ENCODE measurements at regions not wholly inside any gene's neighbourhood (a gene's known extent, or its start where the extent isn't known, plus 50 kb on each side); places are given as distances from the start of the nearest gene placed in this dataset.
"Not testable (repeated sequence)": the region's sequence is repeated elsewhere in the genome, so short reads cannot be mapped to it uniquely, and the experiment has no call there.

GRCh38 chr21:18840239-18840638 is 436.7 kb upstream of the TMPRSS15 start:
- H3K27ac ChIP-seq (ENCODE audit: low read length), result no peak overlapping the region
- ATAC-seq (no peak), DNase-seq (ENCODE audit: low read depth, low spot score) (no peak)
- in situ Hi-C loops (cut with HindIII; ENCODE audit: low pct_unique_long_range_greater_than_20kb, low sequenced_read_pairs) (no loop called here), intact Hi-C loops (cut with micrococcal nuclease; ENCODE audit: unreplicated experiment) (no loop called here)
- H3K36me3 ChIP-seq (ENCODE audit: control insufficient read depth, insufficient read depth, low read length), result no peaks in the 10 kb centered on the region
- H3K4me1 ChIP-seq (ENCODE audit: control insufficient read depth, insufficient read depth, low read length), result no peaks in the 10 kb centered on the region
- TF ChIP-seq, protein P1, sequence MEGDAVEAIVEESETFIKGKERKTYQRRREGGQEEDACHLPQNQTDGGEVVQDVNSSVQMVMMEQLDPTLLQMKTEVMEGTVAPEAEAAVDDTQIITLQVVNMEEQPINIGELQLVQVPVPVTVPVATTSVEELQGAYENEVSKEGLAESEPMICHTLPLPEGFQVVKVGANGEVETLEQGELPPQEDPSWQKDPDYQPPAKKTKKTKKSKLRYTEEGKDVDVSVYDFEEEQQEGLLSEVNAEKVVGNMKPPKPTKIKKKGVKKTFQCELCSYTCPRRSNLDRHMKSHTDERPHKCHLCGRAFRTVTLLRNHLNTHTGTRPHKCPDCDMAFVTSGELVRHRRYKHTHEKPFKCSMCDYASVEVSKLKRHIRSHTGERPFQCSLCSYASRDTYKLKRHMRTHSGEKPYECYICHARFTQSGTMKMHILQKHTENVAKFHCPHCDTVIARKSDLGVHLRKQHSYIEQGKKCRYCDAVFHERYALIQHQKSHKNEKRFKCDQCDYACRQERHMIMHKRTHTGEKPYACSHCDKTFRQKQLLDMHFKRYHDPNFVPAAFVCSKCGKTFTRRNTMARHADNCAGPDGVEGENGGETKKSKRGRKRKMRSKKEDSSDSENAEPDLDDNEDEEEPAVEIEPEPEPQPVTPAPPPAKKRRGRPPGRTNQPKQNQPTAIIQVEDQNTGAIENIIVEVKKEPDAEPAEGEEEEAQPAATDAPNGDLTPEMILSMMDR (IDR thresholded peaks at IDR 0.05), result peak; percentile 36
- no peak for TF ChIP-seq POLR2AphosphoS5 (IDR thresholded peaks at IDR 0.05; ENCODE audit: low read depth, low read length)
- H3K27me3 ChIP-seq (ENCODE audit: control insufficient read depth, insufficient read depth, low read length), result no peaks in the 10 kb centered on the region
- no peaks in the 10 kb centered on the region for H3K9me3 ChIP-seq (ENCODE audit: control insufficient read depth, insufficient read depth, low read depth, low read length)
- ChIA-PET POLR2A (no interaction called here), CTCF (no interaction called here)
- no TSS peak for BruUV-seq (replicated peaks)
- no peak overlapping the region for H3K4me3 ChIP-seq (ENCODE audit: low read depth in 2 of 2, low read length in 2 of 2)

- H3K4me3 ChIP-seq (ENCODE audit: low read depth in 2 of 2, low read length in 2 of 2); H3K9me3 ChIP-seq (ENCODE audit: control insufficient read depth, insufficient read depth, low read depth, low read length); H3K27ac ChIP-seq (ENCODE audit: low read length); DNase-seq (ENCODE audit: low read depth, low spot score); H3K36me3 ChIP-seq (ENCODE audit: control insufficient read depth, insufficient read depth, low read length); CTCF ChIA-PET; H3K4me1 ChIP-seq (ENCODE audit: control insufficient read depth, insufficient read depth, low read length); H3K27me3 ChIP-seq (ENCODE audit: control insufficient read depth, insufficient read depth, low read length); in situ Hi-C loops (cut with HindIII; ENCODE audit: low pct_unique_long_range_greater_than_20kb, low sequenced_read_pairs); POLR2A ChIA-PET; ATAC-seq; intact Hi-C loops (cut with micrococcal nuclease; ENCODE audit: unreplicated experiment): not testable (repeated sequence)
- TSS peak; percentile 100 for BruUV-seq (replicated peaks)
Measured at GRCh38 chr21:18857606-18858005, 454.0 kb upstream of the TMPRSS15 start.

GRCh38 chr21:18869104-18869503 is 465.5 kb upstream of the TMPRSS15 start:
- DNase-seq (ENCODE audit: low read depth, low spot score), result no peak
- BruUV-seq (replicated peaks), result no TSS peak
- in situ Hi-C loops (cut with HindIII; ENCODE audit: low pct_unique_long_range_greater_than_20kb, low sequenced_read_pairs) (no loop called here), intact Hi-C loops (cut with micrococcal nuclease; ENCODE audit: unreplicated experiment) (no loop called here)
- Histone ChIP-seq H3K27ac (ENCODE audit: low read length) (no peak overlapping the region), H3K4me1 (ENCODE audit: control insufficient read depth, insufficient read depth, low read length) (no peaks in the 10 kb centered on the region), H3K4me3 (ENCODE audit: low read depth in 2 of 2, low read length in 2 of 2) (no peak overlapping the region), H3K36me3 (ENCODE audit: control insufficient read depth, insufficient read depth, low read length) (no peaks in the 10 kb centered on the region), H3K9me3 (ENCODE audit: control insufficient read depth, insufficient read depth, low read depth, low read length) (no peaks in the 10 kb centered on the region), H3K27me3 (ENCODE audit: control insufficient read depth, insufficient read depth, low read length) (no peaks in the 10 kb centered on the region)
- TF ChIP-seq, protein P1 (IDR thresholded peaks at IDR 0.05), result no peak
- TF ChIP-seq POLR2AphosphoS5 (IDR thresholded peaks at IDR 0.05; ENCODE audit: low read depth, low read length) (no peak), SIN3A (IDR thresholded peaks at IDR 0.05; ENCODE audit: borderline replicate concordance, insufficient read depth, low read depth, low read length) (no peak), TCF7L2 (IDR thresholded peaks at IDR 0.05; ENCODE audit: low read depth, low read length) (no peak)
- TF ChIP-seq, protein P2, sequence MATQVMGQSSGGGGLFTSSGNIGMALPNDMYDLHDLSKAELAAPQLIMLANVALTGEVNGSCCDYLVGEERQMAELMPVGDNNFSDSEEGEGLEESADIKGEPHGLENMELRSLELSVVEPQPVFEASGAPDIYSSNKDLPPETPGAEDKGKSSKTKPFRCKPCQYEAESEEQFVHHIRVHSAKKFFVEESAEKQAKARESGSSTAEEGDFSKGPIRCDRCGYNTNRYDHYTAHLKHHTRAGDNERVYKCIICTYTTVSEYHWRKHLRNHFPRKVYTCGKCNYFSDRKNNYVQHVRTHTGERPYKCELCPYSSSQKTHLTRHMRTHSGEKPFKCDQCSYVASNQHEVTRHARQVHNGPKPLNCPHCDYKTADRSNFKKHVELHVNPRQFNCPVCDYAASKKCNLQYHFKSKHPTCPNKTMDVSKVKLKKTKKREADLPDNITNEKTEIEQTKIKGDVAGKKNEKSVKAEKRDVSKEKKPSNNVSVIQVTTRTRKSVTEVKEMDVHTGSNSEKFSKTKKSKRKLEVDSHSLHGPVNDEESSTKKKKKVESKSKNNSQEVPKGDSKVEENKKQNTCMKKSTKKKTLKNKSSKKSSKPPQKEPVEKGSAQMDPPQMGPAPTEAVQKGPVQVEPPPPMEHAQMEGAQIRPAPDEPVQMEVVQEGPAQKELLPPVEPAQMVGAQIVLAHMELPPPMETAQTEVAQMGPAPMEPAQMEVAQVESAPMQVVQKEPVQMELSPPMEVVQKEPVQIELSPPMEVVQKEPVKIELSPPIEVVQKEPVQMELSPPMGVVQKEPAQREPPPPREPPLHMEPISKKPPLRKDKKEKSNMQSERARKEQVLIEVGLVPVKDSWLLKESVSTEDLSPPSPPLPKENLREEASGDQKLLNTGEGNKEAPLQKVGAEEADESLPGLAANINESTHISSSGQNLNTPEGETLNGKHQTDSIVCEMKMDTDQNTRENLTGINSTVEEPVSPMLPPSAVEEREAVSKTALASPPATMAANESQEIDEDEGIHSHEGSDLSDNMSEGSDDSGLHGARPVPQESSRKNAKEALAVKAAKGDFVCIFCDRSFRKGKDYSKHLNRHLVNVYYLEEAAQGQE (IDR thresholded peaks at IDR 0.05; ENCODE audit: insufficient read depth in 1 of 2, low read depth in 2 of 2, low read length in 1 of 2), result no peak
- ChIA-PET POLR2A (no interaction called here), CTCF (no interaction called here)
- no peak for ATAC-seq
